CD8-positive, alpha-beta memory T cell (primary cell): ENCODE measurements at regions not wholly inside any gene's neighbourhood (a gene's known extent, or its start where the extent isn't known, plus 50 kb on each side); places are given as distances from the start of the nearest gene placed in this dataset.
"Not testable (repeated sequence)": the region's sequence is repeated elsewhere in the genome, so short reads cannot be mapped to it uniquely, and the experiment has no call there.

Experiments used
- CTCF ChIA-PET: fragments of 350-600 bp; sonication (Branson Sonifier 250); formaldehyde crosslinking; loops from one replicate; lab custom pipeline; 2021; ENCODE audit warnings: antibody characterized with exemption; lab: Charles Lee
- POLR2A ChIA-PET: fragments of 350-600 bp; sonication (Branson Sonifier 250); formaldehyde crosslinking; loops from one replicate; lab custom pipeline; 2021; ENCODE audit warnings: antibody characterized with exemption; lab: Charles Lee
- DNase-seq, 5 donors: peaks; one replicate each; pipeline versions ENCODE4 v3.0.0 to v3.0.0-alpha.2; 2020 to 2022; ENCODE audit warnings: mixed read lengths in 1 of 5
- H3K27ac ChIP-seq: one replicate; pipeline ENCODE4 v1.7.0; 2013; ENCODE audit warnings: low read depth, mild to moderate bottlenecking, low read length, moderate library complexity
- H3K27me3 ChIP-seq: 2 replicates; pipeline ENCODE4 v1.7.0; 2013; ENCODE audit warnings: low read length, mild to moderate bottlenecking; ENCODE audit not compliant: insufficient read depth, poor library complexity, severe bottlenecking
- H3K36me3 ChIP-seq: 2 replicates; pipeline ENCODE4 v1.7.0; 2013; ENCODE audit warnings: mild to moderate bottlenecking, low read length, moderate library complexity; ENCODE audit not compliant: insufficient read depth
- H3K4me1 ChIP-seq: 2 replicates; pipeline ENCODE4 v1.7.0; 2013; ENCODE audit warnings: mild to moderate bottlenecking, low read length, moderate library complexity; ENCODE audit not compliant: insufficient read depth
- H3K4me3 ChIP-seq: 2 replicates; pipeline ENCODE4 v1.7.0; 2013; ENCODE audit warnings: mild to moderate bottlenecking, low read length
- H3K9me3 ChIP-seq: 2 replicates; pipeline ENCODE4 v1.7.0; 2013; ENCODE audit warnings: mild to moderate bottlenecking, low read length
- H3K27ac Mint-ChIP-seq, 8 donors: one replicate each; pipeline ENCODE4 v1.8.0; 2020 to 2021; ENCODE audit warnings: mixed read lengths in 8 of 8, mild to moderate bottlenecking in 6 of 8, inconsistent platforms in 3 of 8, moderate library complexity in 3 of 8
- H3K27me3 Mint-ChIP-seq, 2 donors: one replicate each; pipeline ENCODE4 v1.8.0; 2020 to 2021; ENCODE audit warnings: mixed read lengths in 2 of 2, mild to moderate bottlenecking in 1 of 2, moderate library complexity in 1 of 2
- H3K36me3 Mint-ChIP-seq, 3 donors: one replicate each; pipeline ENCODE4 v1.8.0; 2020 to 2021; ENCODE audit warnings: mixed read lengths in 3 of 3, inconsistent platforms in 1 of 3, mild to moderate bottlenecking in 1 of 3
- H3K4me1 Mint-ChIP-seq, 3 donors: one replicate each; pipeline ENCODE4 v1.8.0; 2020 to 2021; ENCODE audit warnings: mixed read lengths in 3 of 3, inconsistent platforms in 1 of 3, mild to moderate bottlenecking in 1 of 3
- H3K4me3 Mint-ChIP-seq, 7 donors: one replicate each; pipeline ENCODE4 v1.8.0; 2020 to 2021; ENCODE audit warnings: mixed read lengths in 7 of 7, mild to moderate bottlenecking in 6 of 7, moderate library complexity in 4 of 7, inconsistent platforms in 2 of 7
- H3K9me3 Mint-ChIP-seq, 5 donors: one replicate each; pipeline ENCODE4 v1.8.0; 2020 to 2022; ENCODE audit warnings: mixed read lengths in 5 of 5, mild to moderate bottlenecking in 3 of 5, moderate library complexity in 2 of 5, inconsistent platforms in 1 of 5

DNA sequence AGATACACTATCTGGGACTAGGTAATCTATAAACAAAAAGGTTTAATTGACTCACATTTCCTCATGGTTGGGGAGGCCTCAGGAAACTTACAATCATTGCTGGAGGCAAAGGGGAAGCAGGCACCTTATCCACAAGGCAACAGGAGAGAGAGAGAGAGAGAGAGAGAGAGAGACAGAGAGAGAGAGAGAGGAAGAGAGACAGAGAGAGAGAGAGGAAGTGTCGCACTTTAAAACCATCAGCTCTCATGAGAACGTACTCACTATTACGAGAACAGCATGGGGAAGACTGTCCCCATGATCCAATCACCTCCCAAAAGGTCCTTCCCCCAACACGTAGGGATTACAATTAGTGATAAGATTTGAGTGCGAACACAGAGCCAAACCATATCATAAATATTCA lies 253.5 kb upstream of the TRIB2 start:
- CTCF ChIA-PET, result no interaction called here
- Mint-ChIP-seq H3K9me3 (peaks cover 0 to 2% (median 0%) of the 10 kb centered on the region in 5 donors), H3K27ac (no peak overlapping the region), H3K36me3 (no peaks in the 10 kb centered on the region), H3K4me1 (peaks cover 8 to 14% (median 13%) of the 10 kb centered on the region in 3 donors), H3K4me3 (no peak overlapping the region), H3K27me3 (no peaks in the 10 kb centered on the region)
- no peak overlapping the region for H3K27ac ChIP-seq
- POLR2A ChIA-PET, result no interaction called here
- no peaks in the 10 kb centered on the region for H3K9me3 ChIP-seq
- H3K27me3 ChIP-seq, result no peaks in the 10 kb centered on the region
- H3K4me3 ChIP-seq, result no peak overlapping the region
- H3K36me3 ChIP-seq, result no peaks in the 10 kb centered on the region
- no peak for DNase-seq
- peaks cover 5% of the 10 kb centered on the region for H3K4me1 ChIP-seq

DNA sequence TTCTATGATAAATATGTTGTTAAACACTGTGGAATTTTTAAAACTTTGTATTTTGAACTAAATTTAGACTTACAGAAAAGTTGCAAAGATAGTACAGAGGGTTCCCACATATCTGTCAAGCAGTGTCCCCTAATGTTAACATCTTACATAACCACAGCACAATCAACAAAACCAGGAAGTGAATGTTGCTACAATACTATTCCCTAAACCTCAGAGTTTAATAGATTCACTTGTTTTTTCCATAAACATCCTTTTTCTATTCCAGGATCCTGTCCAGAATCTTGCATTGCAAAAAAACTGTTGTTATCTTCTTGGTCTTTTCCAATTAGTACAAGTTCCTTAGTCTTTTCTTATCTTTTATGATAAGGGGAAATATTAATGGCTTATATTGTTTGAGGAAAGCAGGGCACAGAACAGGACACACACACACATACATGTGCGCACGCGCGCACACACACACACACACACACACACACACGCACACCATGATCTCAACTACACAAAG lies 251.1 kb upstream of the TRIB2 start:
- Histone ChIP-seq H3K27me3 (no peaks in the 10 kb centered on the region), H3K36me3 (no peaks in the 10 kb centered on the region), H3K4me1 (peaks cover 5% of the 10 kb centered on the region), H3K4me3 (no peak overlapping the region), H3K9me3 (no peaks in the 10 kb centered on the region), H3K27ac (no peak overlapping the region)
- ChIA-PET CTCF (no interaction called here), POLR2A (no interaction called here)
- H3K27me3 Mint-ChIP-seq, result no peaks in the 10 kb centered on the region
- peak overlapping the region in 3 of 8 donors; percentile 25 to 71 (median 70) for H3K27ac Mint-ChIP-seq
- DNase-seq, result no peak
- H3K4me1 Mint-ChIP-seq, result peaks cover 8 to 14% (median 13%) of the 10 kb centered on the region in 3 donors
- peaks cover 0 to 2% (median 0%) of the 10 kb centered on the region in 5 donors for H3K9me3 Mint-ChIP-seq
- no peak overlapping the region for H3K4me3 Mint-ChIP-seq
- no peaks in the 10 kb centered on the region for H3K36me3 Mint-ChIP-seq

DNA sequence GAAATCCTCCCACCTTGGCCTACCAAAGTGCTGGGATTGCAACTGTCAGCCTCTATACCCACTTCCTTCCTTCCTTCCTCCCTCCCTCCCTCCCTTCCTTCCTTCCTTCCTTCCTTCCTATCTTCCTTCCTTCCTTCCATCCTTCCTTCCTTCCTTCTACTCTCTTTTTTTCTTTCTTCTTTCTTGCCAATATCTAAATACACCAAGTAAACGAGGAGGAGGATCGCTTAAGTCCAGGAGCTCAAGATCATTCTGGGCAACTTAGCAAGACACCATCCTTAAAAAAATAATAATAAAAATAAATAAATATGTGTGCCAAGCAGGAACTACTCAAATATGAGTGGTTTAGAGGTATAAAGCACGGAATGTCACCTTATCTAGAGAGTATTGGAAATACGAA lies 249.4 kb upstream of the TRIB2 start:
- Mint-ChIP-seq H3K4me3 (no peak overlapping the region), H3K9me3 (peaks cover 0 to 7% (median 2%) of the 10 kb centered on the region in 5 donors), H3K36me3 (peaks cover 0 to 3% (median 2%) of the 10 kb centered on the region in 3 donors), H3K27me3 (no peaks in the 10 kb centered on the region), H3K4me1 (peaks cover 8 to 14% (median 13%) of the 10 kb centered on the region in 3 donors), H3K27ac (peak overlapping the region in 3 of 8 donors; percentile 8 to 92 (median 85))
- H3K9me3 ChIP-seq, result no peaks in the 10 kb centered on the region
- no peaks in the 10 kb centered on the region for H3K36me3 ChIP-seq
- ChIA-PET CTCF (no interaction called here), POLR2A (no interaction called here)
- H3K4me1 ChIP-seq, result peaks cover 5% of the 10 kb centered on the region
- no peak overlapping the region for H3K27ac ChIP-seq
- H3K4me3 ChIP-seq, result no peak overlapping the region
- no peak for DNase-seq
- no peaks in the 10 kb centered on the region for H3K27me3 ChIP-seq

DNA sequence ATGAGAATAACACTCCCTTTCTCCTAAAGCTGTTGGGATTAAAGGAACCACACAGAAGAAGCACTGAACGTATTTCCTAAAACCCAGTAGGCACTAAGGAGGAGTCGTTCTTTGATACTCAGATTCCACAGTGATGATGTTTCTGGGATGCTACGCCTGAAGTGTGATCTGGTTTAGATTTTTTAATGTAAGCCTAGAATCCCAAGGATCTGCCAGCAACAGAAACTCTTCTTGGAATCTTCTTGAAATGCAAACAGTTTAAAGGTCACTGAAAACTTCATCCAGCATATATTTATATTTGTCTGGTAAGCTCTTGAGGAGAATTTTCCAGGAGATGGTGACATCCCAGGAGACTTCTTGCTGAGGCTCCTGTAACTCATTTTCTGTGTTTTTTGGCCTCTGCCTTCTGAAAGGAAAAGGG lies 247.6 kb upstream of the TRIB2 start:
- Histone ChIP-seq H3K27me3 (no peaks in the 10 kb centered on the region), H3K27ac (no peak overlapping the region), H3K4me3 (no peak overlapping the region), H3K4me1 (peaks cover 5% of the 10 kb centered on the region), H3K36me3 (no peaks in the 10 kb centered on the region), H3K9me3 (no peaks in the 10 kb centered on the region)
- Mint-ChIP-seq H3K4me1 (peaks cover 8 to 14% (median 13%) of the 10 kb centered on the region in 3 donors), H3K36me3 (peaks cover 0 to 9% (median 2%) of the 10 kb centered on the region in 3 donors), H3K9me3 (peaks cover 2 to 12% (median 3%) of the 10 kb centered on the region in 5 donors), H3K27ac (no peak overlapping the region), H3K4me3 (no peak overlapping the region), H3K27me3 (no peaks in the 10 kb centered on the region)
- POLR2A ChIA-PET, result no interaction called here
- no peak for DNase-seq
- CTCF ChIA-PET, result no interaction called here

DNA sequence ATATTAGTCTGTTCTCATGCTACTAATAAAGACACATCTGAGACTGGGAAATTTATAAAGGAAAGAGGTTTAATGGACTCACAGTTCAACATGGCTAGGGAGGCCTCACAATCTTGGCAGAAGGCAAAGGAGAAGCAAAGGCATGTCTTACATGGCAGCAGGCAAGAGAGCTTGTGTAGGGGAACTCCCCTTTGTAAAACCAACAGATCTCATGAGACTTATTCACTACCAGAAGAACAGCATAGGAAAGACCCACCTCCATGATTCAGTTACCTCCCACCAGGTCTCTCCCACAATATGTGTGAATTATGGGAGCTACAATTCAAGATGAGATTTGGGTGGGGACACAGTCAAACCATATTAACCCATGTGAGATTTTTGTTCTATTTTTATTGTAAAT lies 244.5 kb upstream of the TRIB2 start:
- H3K36me3 Mint-ChIP-seq, result peaks cover 0 to 12% (median 3%) of the 10 kb centered on the region in 3 donors
- H3K9me3 ChIP-seq, H3K4me1 Mint-ChIP-seq, H3K27ac Mint-ChIP-seq, DNase-seq, POLR2A ChIA-PET, H3K27me3 Mint-ChIP-seq, H3K36me3 ChIP-seq, H3K27ac ChIP-seq, H3K27me3 ChIP-seq, H3K4me1 ChIP-seq, H3K4me3 ChIP-seq, H3K4me3 Mint-ChIP-seq: not testable (repeated sequence)
- peaks cover 2 to 11% (median 3%) of the 10 kb centered on the region in 5 donors for H3K9me3 Mint-ChIP-seq
- CTCF ChIA-PET, result interaction anchor here (1.0 kb wide), 1 partner anchor 56 kb away, joined by 3 read pairs; no protein-coding TSS in a partner anchor

DNA sequence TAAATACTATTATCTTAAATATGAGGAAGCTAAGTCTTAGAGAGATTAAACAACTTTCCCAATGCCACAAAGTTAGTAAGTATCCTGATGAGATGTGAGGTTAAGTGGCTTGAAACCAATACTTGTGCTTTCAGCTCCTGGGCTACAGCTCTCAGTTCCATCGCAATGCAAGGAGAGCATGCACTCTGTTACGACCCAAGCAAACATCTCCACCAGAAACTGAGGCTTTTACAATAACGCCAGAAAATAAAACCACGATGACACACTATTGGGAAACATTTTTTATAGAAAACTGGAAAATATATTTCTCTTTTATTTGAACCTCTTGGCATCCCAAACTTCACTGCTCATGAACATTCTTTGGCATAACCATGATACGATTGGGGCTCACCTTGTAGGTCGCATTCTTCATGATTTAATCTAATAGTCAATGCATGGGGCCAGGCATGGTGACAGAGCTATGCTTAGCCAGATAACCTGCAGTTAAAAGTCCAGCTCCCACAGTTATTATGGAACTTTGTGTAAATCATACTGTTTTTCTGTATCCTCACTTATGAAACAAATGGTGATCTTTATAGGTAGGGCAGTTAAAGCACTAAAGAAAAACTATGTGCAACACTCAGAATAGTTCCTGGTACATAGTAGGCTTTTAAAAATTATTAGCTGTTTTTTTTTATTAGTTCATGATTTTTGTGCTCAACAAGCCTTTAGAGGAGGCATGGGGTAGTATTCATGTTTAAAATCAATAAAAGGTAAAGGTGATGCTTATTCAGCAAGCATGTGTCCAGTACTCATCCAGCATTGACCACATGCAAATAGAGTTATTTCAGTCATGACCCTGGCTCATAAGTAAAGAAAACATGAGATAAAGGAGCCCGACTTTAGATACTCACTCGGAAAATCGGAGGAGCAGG lies 238.3 kb upstream of the TRIB2 start:
- DNase-seq, result no peak
- ChIA-PET CTCF (interaction anchor here (1.2 to 2.3 kb wide), 2 partner anchors 36 to 238 kb away, joined by 3 to 6 read pairs; partner anchors contain the start of gene TRIB2), POLR2A (no interaction called here)
- no peaks in the 10 kb centered on the region for H3K36me3 ChIP-seq
- H3K27me3 ChIP-seq, result no peaks in the 10 kb centered on the region
- Mint-ChIP-seq H3K4me1 (no peaks in the 10 kb centered on the region), H3K27ac (no peak overlapping the region), H3K27me3 (no peaks in the 10 kb centered on the region), H3K4me3 (no peak overlapping the region), H3K36me3 (peaks cover 0 to 7% (median 1%) of the 10 kb centered on the region in 3 donors), H3K9me3 (no peaks in the 10 kb centered on the region)
- no peak overlapping the region for H3K4me3 ChIP-seq
- no peaks in the 10 kb centered on the region for H3K4me1 ChIP-seq
- no peak overlapping the region for H3K27ac ChIP-seq
- no peaks in the 10 kb centered on the region for H3K9me3 ChIP-seq

DNA sequence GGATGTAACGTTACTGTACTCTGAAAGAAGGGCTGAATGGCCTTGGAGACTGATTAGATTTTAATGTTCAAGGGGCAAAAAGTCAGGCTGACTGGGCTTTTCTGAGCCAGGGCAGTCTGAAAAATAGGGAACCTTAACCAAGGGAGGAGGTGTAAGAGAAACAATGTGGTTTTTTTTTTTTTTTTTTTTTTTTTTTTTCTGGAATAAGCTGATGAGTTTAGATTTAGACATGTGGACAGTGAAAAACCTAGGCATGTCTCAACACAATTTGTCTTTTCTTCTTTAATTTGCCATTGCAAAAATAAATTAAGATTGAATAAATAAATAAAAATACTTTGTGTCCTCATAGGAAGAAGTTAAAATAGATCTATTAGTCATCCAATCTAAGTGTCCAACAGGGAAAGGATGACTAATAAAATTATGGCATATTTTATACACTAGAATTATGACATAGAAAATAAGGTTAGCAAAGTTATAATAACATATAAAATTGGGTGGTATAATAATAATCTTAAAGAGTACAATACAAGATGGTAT lies 237.6 kb upstream of the TRIB2 start:
- Histone ChIP-seq H3K36me3 (no peaks in the 10 kb centered on the region), H3K4me1 (no peaks in the 10 kb centered on the region), H3K27me3 (no peaks in the 10 kb centered on the region), H3K4me3 (no peak overlapping the region), H3K9me3 (no peaks in the 10 kb centered on the region), H3K27ac (no peak overlapping the region)
- Mint-ChIP-seq H3K27me3 (no peaks in the 10 kb centered on the region), H3K9me3 (no peaks in the 10 kb centered on the region), H3K4me1 (peaks cover 1 to 5% (median 4%) of the 10 kb centered on the region in 3 donors), H3K4me3 (no peak overlapping the region), H3K27ac (no peak overlapping the region), H3K36me3 (peaks cover 0 to 6% (median 1%) of the 10 kb centered on the region in 3 donors)
- ChIA-PET CTCF (interaction anchor here (1.2 to 2.3 kb wide), 2 partner anchors 35 to 237 kb away, joined by 3 to 6 read pairs; partner anchors contain the start of gene TRIB2), POLR2A (no interaction called here)
- no peak for DNase-seq
